Muscle of leg (tissue), 3 donors: ENCODE measurements at regions not wholly inside any gene's neighbourhood (a gene's known extent, or its start where the extent isn't known, plus 50 kb on each side); places are given as distances from the start of the nearest gene placed in this dataset.

Source experiments
- DNase-seq: peaks from one replicate; pipeline ENCODE4 v3.0.0; 2013
- H3K27ac ChIP-seq: one replicate; pipeline ENCODE4 v1.5.1; 2013; ENCODE audit warnings: mild to moderate bottlenecking, low read length, control low read depth
- H3K27me3 ChIP-seq: one replicate; pipeline ENCODE4 v1.6.1; 2013; ENCODE audit warnings: low read length; ENCODE audit not compliant: control insufficient read depth, insufficient read depth
- H3K36me3 ChIP-seq: one replicate; pipeline ENCODE4 v1.6.1; 2013; ENCODE audit warnings: low read length; ENCODE audit not compliant: control insufficient read depth, insufficient read depth
- H3K4me1 ChIP-seq: one replicate; pipeline ENCODE4 v1.6.1; 2013; ENCODE audit warnings: low read length; ENCODE audit not compliant: control insufficient read depth, insufficient read depth
- H3K4me3 ChIP-seq: one replicate; pipeline ENCODE4 v1.5.1; 2013; ENCODE audit warnings: low read length, control low read depth
- H3K9me3 ChIP-seq: replicated peaks from 2 replicates; pipeline ENCODE4 v1.6.1; 2013; ENCODE audit warnings: low read depth, low read length; ENCODE audit not compliant: control insufficient read depth
- WGBS: methylation state at CpG from one replicate; pipeline ENCODE4 v1.1.5; 2013; ENCODE audit warnings: missing lambda C conversion rate; ENCODE audit not compliant: insufficient coverage; 5-methylcytosine and 5-hydroxymethylcytosine counted together

DNA sequence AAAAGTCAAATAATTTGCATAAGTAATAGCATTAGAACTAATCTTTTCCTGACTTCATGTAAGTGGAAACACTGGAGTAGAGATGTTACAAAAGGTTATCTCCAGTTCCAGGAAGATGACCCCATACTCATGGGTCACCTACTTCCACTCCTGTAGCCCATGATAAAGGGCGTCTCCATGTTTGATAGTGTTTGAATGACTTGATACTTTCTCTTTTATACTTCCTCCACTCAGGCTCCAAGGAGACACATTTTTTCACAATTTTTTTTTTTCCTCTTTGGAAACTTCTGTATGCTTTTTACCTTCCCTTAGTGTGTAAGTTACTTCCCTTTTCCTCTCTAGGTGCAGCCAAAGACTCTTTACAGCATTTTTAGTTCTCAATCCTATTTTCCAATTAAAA, 382.1 kb upstream of the B3GALT2 start:
- H3K9me3 ChIP-seq, result no peaks in the 10 kb centered on the region
- H3K27ac ChIP-seq, result no peak overlapping the region
- no peak overlapping the region for H3K4me3 ChIP-seq
- no CpG with 5 or more reads among the region's 1 CpG for WGBS
- no peaks in the 10 kb centered on the region for H3K36me3 ChIP-seq
- H3K4me1 ChIP-seq, result no peaks in the 10 kb centered on the region
- no peaks in the 10 kb centered on the region for H3K27me3 ChIP-seq
- no peak for DNase-seq

DNA sequence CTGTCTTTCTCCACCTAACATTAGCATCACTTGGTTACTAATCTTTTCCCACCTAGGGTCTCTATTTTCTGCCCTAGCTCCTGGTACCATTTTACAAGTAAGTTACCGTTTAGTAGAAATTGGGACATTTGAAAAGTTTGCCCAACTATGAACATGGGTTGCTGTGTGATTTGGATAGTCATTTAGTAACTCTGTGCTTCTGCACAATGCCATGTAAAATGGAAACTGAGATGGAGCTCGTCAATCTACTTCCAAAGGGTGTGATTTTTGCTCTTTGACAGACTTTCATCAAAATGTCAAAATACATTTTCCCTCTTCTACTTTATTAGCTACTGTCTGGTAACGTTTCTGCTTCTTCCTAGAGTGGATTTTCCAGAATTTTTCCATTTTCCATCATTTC, 381.5 kb upstream of the B3GALT2 start:
- H3K4me3 ChIP-seq, result no peak overlapping the region
- no peaks in the 10 kb centered on the region for H3K9me3 ChIP-seq
- no peaks in the 10 kb centered on the region for H3K36me3 ChIP-seq
- DNase-seq, result no peak
- no peaks in the 10 kb centered on the region for H3K4me1 ChIP-seq
- no peaks in the 10 kb centered on the region for H3K27me3 ChIP-seq
- no peak overlapping the region for H3K27ac ChIP-seq
- 75% methylated on average over 2 of the region's 3 CpGs for WGBS

DNA sequence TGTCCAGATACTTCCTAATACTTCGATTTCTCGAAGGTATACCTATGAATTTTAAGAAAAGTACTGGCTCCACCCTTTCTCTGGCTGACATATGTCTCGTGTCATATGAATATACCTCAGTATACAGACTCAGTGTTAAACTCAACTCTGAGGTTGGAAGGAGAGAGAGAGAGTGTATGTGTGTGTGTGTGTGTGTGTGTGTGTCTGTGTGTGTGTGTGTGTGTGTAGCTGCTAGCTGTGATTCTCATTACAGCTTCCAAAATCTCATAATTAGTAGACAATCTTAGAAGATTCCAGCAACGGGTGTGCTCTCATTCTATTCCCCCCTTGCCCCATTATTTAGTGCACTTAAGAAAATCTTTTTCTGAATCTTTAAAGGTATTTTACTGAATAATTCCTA, 380.3 kb upstream of the B3GALT2 start:
- Histone ChIP-seq H3K4me1 (no peaks in the 10 kb centered on the region), H3K27ac (no peak overlapping the region), H3K36me3 (no peaks in the 10 kb centered on the region), H3K27me3 (no peaks in the 10 kb centered on the region), H3K9me3 (no peaks in the 10 kb centered on the region), H3K4me3 (no peak overlapping the region)
- 83% methylated on average over 1 of the region's 4 CpGs for WGBS
- no peak for DNase-seq

DNA sequence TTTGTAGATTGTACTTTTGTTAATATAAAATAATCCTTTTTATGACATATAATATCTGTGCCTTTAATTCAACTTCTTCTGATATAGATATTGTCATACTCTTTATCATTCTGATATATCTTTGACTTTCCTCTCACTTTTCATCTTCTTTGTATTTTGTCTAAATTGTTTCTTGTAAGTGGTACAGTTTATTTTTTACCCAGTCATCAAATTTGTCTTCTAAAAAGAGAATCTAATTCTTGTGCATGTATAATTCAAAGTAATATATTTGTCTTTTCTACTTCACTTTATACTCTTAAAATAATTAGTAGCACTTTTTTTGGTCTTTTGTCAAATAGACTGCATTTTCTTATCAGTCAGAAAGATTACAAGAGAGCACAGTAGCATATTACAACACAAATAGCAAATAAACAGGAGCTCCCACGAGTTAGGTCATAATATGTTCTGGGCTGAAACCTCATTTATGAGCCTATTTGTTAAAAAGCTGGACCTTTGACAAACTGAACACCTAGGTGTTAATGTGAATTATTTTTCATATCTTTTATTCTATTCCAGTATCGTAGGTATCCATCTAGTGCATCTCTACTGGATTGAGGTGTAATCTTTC, 379.7 kb upstream of the B3GALT2 start:
- DNase-seq, result no peak
- H3K4me3 ChIP-seq, result no peak overlapping the region
- no CpG with 5 or more reads among the region's 2 CpGs for WGBS
- H3K27ac ChIP-seq, result no peak overlapping the region
- H3K27me3 ChIP-seq, result no peaks in the 10 kb centered on the region
- no peaks in the 10 kb centered on the region for H3K9me3 ChIP-seq
- no peaks in the 10 kb centered on the region for H3K4me1 ChIP-seq
- no peaks in the 10 kb centered on the region for H3K36me3 ChIP-seq

DNA sequence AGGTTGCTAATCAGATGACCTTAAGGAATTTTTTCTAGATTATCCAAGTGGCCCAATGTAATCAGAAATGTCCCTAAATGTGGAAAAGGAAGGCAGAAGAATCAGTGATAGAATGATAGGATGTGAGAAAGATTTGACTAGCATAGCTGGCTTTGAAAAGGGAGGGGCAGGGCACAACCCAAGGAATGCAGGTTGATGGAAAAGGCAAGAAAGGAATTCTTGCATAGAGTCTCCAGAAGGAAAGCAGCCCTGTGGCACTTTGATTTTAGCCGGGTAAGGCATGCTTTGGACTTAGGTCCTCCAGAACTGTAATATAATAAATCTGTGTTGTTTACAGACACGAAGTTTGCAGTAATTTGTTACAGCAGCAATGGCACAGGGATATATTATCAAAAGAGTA, 375.7 kb upstream of the B3GALT2 start:
- no peak overlapping the region for H3K4me3 ChIP-seq
- DNase-seq, result no peak
- H3K27me3 ChIP-seq, result no peaks in the 10 kb centered on the region
- no peak overlapping the region for H3K27ac ChIP-seq
- 67% methylated on average over 1 of the region's 2 CpGs for WGBS
- no peaks in the 10 kb centered on the region for H3K9me3 ChIP-seq
- H3K4me1 ChIP-seq, result no peaks in the 10 kb centered on the region
- H3K36me3 ChIP-seq, result no peaks in the 10 kb centered on the region

DNA sequence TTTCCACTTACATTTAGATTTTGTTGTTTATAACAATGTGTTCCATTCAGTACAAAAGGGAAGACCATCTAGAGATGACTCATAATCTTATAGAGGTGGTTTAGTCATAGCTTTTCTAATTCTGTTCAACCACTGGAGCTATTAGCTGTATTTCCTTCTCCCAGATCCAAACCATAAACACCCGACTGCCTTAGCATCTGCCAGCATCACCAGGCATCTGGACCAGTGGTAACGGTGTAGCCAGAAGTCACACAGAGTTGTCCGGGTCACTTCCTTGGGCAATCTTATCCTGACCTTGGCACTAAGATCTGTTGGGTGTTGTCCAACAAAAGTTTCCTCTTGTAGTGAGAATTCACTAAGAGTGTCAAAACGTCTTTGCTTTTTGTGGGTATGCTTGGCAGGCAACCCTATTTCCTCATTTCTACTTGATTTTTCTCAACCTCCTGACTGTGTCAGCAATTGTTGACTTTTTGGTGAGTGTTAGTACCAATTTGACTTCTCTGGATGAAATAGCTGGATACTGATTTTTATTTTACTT, 372.1 kb upstream of the B3GALT2 start:
- 48% methylated on average over 3 of the region's 4 CpGs for WGBS
- H3K27ac ChIP-seq, result no peak overlapping the region
- H3K36me3 ChIP-seq, result no peaks in the 10 kb centered on the region
- DNase-seq, result peak; percentile 58
- H3K9me3 ChIP-seq, result no peaks in the 10 kb centered on the region
- no peaks in the 10 kb centered on the region for H3K4me1 ChIP-seq
- no peak overlapping the region for H3K4me3 ChIP-seq
- no peaks in the 10 kb centered on the region for H3K27me3 ChIP-seq

DNA sequence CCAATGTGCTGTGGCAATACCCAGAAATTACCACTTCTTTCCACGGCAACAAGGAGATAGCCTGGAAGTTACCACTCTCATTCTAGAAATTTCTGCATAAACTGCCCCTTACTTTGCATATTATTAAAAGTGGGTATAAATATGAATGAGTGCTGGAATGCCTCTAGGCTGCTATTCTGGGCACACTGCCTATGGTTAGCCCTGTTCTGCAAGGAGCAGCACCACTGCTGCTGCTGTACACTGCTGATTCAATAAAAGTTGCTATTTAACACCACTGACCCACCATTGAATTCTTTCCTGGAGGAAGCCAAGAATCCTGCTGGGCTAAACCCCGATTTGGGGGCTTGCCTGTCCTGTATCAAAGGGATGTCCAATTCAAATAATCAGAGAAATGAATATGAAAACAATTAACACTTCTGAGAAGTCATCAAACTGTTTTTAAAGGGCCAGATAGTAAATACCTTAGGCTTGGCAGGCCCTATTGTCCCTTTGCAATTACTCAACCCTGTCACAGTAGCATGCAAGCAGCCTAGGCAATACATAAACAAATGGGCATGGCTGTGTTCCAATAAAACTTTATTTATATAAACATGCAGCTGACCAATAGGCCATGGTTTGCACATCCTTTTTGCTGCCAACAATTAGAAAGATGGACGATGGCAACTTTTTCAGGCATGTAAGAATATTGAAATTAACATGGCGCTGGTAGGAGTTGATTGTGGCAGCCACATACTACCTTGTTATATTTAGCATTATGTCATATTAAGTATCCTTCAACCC, 369.4 kb upstream of the B3GALT2 start:
- no peak for DNase-seq
- no peaks in the 10 kb centered on the region for H3K27me3 ChIP-seq
- no peak overlapping the region for H3K27ac ChIP-seq
- WGBS, result no CpG with 5 or more reads among the region's 4 CpGs
- no peaks in the 10 kb centered on the region for H3K36me3 ChIP-seq
- no peaks in the 10 kb centered on the region for H3K9me3 ChIP-seq
- no peaks in the 10 kb centered on the region for H3K4me1 ChIP-seq
- H3K4me3 ChIP-seq, result no peak overlapping the region

DNA sequence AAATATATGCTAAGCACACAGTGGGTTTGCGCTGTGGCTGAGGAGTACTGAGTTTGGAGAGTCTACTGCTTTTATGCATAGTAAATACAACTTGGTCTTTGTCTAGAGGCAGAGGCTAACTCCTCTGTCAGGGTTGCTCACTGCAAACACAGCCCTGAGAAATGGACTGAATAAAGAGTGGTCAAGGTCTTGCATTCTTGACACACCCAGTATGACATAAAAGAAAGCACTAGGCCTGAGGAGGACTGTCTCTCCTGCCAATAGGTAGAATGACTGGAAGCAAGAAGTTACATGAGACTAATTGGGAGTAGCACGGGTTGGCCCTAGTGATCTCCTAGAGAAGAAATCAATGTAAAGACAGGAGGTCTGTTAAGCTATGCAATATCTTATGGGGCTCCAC, 367.2 kb upstream of the B3GALT2 start:
- no peaks in the 10 kb centered on the region for H3K27me3 ChIP-seq
- no CpG with 5 or more reads among the region's 2 CpGs for WGBS
- H3K4me1 ChIP-seq, result no peaks in the 10 kb centered on the region
- no peaks in the 10 kb centered on the region for H3K9me3 ChIP-seq
- no peaks in the 10 kb centered on the region for H3K36me3 ChIP-seq
- H3K4me3 ChIP-seq, result no peak overlapping the region
- no peak for DNase-seq
- H3K27ac ChIP-seq, result no peak overlapping the region

DNA sequence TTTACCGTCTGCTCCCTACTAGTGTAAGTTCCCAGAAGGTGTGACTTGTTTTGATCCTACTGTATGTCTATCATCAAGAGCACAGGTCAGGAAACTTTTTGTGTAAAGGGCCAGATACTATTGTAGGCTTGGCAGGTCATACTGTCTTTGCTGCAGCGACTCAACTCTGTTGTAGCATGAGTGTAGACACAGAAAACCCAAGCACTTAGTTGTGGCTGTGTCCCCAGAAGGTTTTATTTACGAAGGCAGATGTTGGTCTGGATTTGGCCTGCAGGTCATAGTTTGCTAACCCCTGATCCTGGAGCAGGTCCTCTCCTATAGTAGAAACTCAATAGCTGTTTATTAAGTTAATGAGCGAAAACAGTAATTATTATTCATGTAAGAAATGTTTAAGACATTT, 365.9 kb upstream of the B3GALT2 start:
- no peaks in the 10 kb centered on the region for H3K36me3 ChIP-seq
- no peaks in the 10 kb centered on the region for H3K4me1 ChIP-seq
- no CpG with 5 or more reads among the region's 4 CpGs for WGBS
- H3K27me3 ChIP-seq, result no peaks in the 10 kb centered on the region
- DNase-seq, result no peak
- no peak overlapping the region for H3K27ac ChIP-seq
- H3K9me3 ChIP-seq, result no peaks in the 10 kb centered on the region
- H3K4me3 ChIP-seq, result no peak overlapping the region

DNA sequence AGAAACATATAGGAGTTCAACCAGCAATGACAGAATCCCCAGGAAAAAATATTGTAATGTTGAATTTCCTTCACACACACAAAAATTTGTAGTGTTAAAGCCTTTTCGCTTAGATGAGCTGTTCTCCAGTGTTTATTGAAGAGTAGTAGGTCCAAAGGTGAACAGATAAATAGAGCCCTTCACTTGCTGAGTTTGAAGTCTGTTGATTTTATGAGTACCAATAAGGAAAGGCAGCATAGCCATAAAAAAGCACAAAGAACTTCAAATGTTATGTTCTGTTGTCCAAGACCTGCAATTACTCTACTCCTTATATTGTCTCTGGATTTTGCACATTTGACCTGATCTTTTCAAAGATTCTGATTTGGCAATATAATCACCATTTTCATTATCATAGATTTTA, 362.7 kb upstream of the B3GALT2 start:
- no CpG with 5 or more reads among the region's 1 CpG for WGBS
- no peaks in the 10 kb centered on the region for H3K27me3 ChIP-seq

More for the DNA sequence above, 362.7 kb upstream of the B3GALT2 start:
- H3K27ac ChIP-seq, result no peak overlapping the region
- no peaks in the 10 kb centered on the region for H3K9me3 ChIP-seq
- no peaks in the 10 kb centered on the region for H3K36me3 ChIP-seq
- H3K4me3 ChIP-seq, result no peak overlapping the region
- H3K4me1 ChIP-seq, result no peaks in the 10 kb centered on the region
- no peak for DNase-seq
